Iris pigment epithelial cell (primary cell): ENCODE measurements at regions not wholly inside any gene's neighbourhood (a gene's known extent, or its start where the extent isn't known, plus 50 kb on each side); places are given as distances from the start of the nearest gene placed in this dataset.

Experiments
- DNase-seq: peaks from one replicate; pipeline ENCODE4 v3.0.0-alpha.2; 2011; ENCODE audit warnings: low read depth

DNA sequence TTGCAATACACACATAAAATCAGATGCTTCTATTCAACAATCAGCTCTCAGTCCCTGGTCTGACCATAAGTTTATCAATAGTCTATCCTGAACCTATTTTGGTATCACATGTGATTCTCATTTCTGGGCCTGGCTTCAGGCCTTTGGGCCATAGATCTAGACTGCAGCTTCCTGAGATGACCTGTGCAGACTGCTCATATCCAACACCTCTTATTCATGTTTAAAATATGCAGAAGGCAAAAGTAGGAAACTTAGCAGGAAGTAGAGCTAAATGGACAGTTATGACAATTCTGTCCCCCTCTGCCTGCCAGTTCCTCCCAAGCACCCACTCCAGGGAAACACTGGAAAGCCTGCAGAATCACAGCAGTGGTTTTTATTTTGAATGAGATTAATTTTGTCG is 53.3 kb downstream of the C7orf25 start:
- peak; percentile 26 for DNase-seq

- DNase-seq, result no peak
These were observed 55.3 kb downstream of the C7orf25 start for GRCh38 chr7:42856605-42856987.

DNA sequence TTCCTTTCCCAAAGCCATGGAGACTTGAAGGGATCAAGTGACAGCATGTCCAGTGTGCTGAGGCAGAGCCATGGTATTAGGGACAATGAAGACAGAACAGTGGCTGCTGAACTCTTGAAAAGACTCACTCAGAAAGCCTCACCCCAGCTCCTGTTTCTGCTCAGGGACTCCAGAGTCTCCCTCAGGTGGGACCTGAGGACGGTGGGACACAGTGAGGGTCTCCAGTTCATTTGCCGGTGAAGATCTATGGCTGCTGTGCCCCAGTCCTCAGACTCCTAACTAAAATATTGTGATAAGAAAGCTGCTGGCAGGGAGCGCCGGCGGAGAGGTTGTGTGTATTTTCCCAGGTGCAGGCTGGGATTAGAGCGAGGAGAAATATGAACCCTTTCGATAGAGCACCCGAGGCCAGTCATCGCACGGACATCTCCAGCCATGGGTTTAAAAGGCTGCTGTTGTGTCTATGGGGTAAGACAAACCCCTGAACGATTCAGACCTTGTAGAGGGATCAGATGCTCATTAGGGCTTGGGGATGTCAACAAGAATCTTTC is 57.2 kb downstream of the C7orf25 start:
- DNase-seq, result peak; percentile 22

- no peak for DNase-seq
These were observed 59.3 kb downstream of the C7orf25 start for GRCh38 chr7:42852531-42852930.

GRCh38 chr7:42843205-42843800 is 68.6 kb downstream of the C7orf25 start:
- DNase-seq, result peak; percentile 47

GRCh38 chr7:42834676-42835075 is 77.2 kb downstream of the C7orf25 start:
- no peak for DNase-seq

- DNase-seq, result no peak
These were observed 78.5 kb downstream of the C7orf25 start for GRCh38 chr7:42833411-42833810.

DNA sequence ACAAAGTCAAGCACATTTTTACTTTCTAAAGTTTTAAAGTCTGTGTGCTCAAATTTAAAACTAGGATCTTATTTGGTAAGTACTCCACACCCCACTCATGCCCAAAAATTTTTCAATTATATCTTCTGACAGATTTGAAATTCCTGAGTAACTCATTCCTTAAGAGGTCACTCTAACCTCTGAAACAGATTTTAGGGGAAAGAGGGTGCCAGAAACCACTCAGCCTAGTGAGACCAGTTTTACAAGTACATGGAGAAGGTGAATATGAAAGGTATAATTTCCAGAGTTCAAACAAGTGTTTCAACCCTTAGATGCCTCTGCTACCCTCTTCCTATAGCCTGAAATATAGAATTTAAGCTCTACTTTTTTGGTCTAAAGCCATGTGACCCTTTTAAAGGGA is 79.2 kb downstream of the C7orf25 start:
- no peak for DNase-seq

DNA sequence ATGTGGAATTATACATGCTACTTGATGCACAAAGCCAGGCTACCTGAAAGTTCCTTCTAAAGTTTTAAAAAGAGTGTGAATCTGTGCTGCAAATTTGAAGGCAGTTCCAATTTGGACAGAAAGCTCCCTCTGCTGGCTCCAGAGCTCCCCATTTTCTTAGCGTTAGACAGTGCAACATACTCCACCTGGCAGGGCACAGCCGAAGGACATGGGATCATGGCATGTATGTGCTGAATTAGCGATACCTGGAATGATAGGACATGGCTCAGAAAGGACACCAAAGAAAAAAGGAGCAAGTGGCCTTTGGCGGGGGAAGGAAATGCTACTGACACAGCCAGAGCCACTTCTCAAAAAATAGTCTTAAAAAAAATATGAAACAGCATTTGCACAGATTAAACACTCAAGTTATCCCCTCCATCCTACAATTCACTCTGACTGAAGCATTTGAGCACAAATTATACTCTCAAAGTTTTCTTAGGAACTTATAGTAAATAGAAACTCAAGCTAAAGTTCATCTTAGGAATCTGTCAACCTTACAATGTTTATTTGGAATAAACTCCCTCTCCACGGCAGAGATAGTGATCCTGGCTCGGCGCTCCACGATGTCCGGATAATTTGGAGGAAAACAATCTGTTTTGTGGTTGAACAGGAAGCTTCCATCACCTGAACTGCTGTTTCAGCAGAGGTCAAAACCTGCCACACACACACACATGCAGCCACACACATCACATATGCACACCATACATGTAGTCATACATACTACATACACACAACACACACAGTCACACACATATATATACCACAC is 80.0 kb downstream of the C7orf25 start:
- peak; percentile 59 for DNase-seq

GRCh38 chr7:42831006-42831717 is 80.7 kb downstream of the C7orf25 start:
- DNase-seq, result peak; percentile 68

DNA sequence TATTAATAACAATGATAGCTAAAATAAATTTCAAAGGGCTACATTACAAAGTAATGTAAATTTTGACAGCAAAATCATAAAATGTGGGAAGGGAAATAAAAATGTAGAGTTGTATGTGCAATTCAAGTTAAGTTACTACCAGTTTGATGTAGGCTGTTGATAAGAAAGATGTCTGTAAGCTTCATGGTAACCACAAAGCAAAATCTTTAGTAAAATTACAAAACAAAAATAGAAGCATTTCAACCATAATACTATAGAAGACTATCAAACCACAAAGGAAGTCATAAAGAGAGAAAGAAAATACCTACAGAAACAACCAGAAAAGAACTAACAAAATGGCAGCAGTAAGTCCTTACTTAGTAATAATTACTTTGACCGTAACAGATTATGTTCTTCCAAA is 99.1 kb downstream of the C7orf25 start:
- no peak for DNase-seq

DNA sequence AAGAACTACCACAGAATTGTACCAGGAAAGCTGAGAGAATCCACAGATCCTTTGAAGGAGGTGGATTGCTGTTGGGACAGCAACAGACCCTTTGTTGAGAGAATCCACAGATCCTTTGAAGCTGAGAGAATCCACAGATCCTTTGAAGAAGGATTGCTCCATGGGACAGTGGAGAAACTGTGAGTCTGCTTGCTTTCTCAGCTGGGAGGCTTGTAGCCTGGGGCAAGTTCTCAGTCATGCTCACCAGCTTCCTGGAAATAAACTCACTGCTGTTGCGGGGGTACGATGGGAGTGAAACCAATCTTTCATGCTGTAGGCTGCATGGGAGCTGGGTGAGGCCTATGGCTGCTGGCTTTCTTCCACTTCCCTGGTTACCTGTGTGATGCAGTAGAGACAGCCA is 106.3 kb downstream of the C7orf25 start:
- no peak for DNase-seq

DNA sequence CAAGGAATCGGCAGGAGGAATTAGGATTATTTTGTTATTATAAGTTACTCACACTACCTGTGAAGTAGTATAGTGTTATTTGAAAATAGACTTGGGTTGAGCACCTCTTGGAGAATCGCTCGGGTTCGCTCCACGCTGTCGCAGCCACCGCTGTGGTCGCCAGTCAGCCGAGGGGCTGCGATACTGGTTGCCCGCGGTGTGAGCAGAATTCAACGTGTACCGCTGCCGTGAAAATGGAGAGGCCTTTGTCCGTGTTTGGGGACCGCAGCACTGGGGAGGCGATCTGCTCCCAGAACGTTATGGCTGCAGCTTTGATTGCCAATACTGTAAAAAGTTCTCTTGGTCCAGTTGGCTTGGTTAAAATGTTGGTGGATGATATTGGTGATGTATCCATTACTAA is 117.2 kb downstream of the C7orf25 start:
- DNase-seq, result no peak

DNA sequence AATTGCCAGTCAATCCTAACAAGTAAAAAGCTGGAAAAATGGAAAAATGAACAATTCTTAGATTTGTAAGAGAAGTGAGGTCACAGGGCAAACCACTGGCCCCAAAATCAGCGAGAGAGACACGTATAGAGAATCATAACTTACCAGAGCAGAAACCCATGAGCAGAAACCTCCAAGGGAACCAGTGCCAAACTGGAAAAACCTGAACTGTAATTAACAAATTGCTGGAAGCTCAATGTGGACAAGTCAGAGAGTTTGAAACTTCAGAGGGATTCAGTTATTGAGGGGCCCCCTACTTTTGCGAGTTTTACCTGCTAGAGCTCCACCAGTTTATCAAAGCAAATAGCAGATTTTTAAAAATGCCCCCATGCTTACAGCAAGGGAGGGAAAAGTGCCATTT is 119.0 kb downstream of the C7orf25 start:
- DNase-seq, result no peak

GRCh38 chr7:42790196-42790595 is 121.7 kb downstream of the C7orf25 start:
- DNase-seq, result peak; percentile 24

DNA sequence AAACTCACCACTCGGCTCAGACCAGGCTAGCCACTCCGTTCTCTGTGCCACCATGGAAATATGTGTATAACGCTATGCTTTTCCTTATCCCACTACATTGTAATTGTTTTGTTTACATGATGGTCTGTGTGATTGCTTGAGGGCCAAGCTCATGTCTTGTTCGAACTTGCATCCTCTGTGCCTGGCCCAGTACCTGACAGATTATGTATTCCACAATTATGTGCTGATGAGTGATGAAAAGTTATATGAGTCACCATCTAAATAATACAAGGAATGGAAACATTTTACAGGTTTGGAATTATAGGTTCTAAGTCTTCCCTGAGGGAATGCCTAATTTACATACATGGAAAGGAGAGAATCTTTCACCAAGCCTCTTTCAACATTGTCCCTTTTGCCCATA is 137.4 kb downstream of the C7orf25 start:
- DNase-seq, result no peak

GRCh38 chr7:42770114-42770513 is 141.8 kb downstream of the C7orf25 start:
- peak; percentile 9 for DNase-seq

DNA sequence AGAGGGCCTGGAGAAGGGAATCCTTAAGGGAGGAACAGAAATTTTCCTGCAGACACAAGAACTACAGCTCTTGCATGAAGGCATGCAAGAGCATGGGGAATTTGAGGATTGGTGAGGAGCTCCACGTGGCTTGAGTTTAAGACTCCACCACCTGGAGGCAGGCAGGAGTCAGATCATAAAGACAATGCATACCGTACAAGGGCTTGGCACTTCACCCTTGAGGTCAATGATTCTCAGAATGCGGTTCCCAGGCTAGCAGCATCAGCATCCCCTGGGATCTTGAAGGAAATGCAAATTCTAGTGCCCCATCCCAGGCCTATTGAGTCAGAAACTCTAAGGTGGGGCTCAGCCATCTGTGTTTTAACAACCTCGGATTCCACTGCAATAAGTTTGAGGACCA is 143.8 kb downstream of the C7orf25 start:
- DNase-seq, result no peak

DNA sequence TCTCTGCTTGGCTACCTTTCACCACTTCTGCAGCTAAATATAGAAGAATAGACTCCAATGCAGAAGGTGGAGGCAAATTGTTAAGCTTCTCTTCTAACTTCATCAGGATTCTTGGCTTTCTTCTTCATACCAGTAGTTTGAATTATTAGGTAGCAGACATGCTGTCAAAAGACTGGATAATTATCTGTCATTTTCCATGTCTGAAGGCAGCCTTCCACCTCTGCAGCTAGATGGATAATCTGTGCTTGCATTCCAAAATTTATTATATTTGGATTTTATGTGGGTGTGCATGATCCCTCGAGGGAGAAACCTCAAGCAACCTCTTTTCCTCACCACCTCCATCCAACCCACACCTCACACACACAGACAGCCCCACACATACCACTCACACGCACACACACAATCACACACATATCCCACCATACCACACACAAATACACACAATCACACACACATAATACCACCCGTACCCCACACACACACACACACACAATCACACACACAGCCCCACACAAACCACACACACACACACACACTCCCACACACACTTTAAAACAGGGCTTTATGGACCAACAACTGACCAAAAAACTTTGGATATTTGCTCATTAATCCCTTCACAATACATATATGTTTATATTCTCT is 145.0 kb downstream of the C7orf25 start:
- DNase-seq, result no peak

- no peak for DNase-seq
These were observed 145.9 kb downstream of the C7orf25 start for GRCh38 chr7:42765931-42766330.

- DNase-seq, result no peak
These were observed 148.7 kb downstream of the C7orf25 start for GRCh38 chr7:42763137-42763551.

DNA sequence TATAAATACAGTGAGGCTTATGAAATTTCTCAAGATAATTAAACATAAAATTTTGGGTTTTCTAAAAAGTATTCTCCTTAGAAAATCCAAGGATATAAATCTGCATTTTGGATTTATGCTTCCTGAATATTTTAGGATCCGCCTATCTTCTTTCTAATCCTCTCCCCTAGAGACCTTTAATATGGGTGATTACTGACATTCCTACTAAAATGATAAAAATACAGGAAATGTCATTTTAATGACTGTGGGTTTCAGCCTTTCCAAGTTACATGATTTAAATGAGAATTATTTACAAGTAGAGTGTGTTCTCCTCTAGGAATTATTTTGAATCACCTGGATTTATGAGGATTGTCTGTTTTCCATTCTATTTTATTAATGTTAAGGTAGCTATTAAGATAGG is 150.4 kb downstream of the C7orf25 start:
- no peak for DNase-seq
